ENCODE measurements at regions not wholly inside any gene's neighbourhood (a gene's known extent, or its start where the extent isn't known, plus 50 kb on each side); places are given as distances from the start of the nearest gene placed in this dataset.

- TF ChIP-seq CTCF (IDR thresholded peaks at IDR 0.05; ENCODE audit: insufficient read depth, low read depth, low read length) (no peak), EZH2 (IDR thresholded peaks at IDR 0.05; ENCODE audit: insufficient read depth, low read length) (no peak)
- no peaks in the 10 kb centered on the region for H3K9me3 Mint-ChIP-seq (ENCODE audit: unreplicated experiment)
- H3K4me1 Mint-ChIP-seq (ENCODE audit: low read depth, unreplicated experiment): peaks cover 15% of the 10 kb centered on the region
- no peak overlapping the region for H3K4me3 ChIP-seq (ENCODE audit: insufficient read depth, low read depth, low read length)
- no peaks in the 10 kb centered on the region for H3K36me3 ChIP-seq (ENCODE audit: insufficient read depth, low read length)
- H3K27me3 ChIP-seq (ENCODE audit: insufficient read depth, low read length): no peaks in the 10 kb centered on the region
- H3K79me2 ChIP-seq (ENCODE audit: insufficient read depth, low read length): no peaks in the 10 kb centered on the region
- H2AFZ ChIP-seq (ENCODE audit: low read depth, low read length): no peak overlapping the region
- no peaks in the 10 kb centered on the region for H3K36me3 Mint-ChIP-seq (ENCODE audit: low read depth, unreplicated experiment)
- no peaks in the 10 kb centered on the region for H4K20me1 ChIP-seq (ENCODE audit: insufficient read depth, low read length)
- no peak overlapping the region for H3K27ac Mint-ChIP-seq (ENCODE audit: unreplicated experiment)
- no peak for FAIRE-seq
- H3K27ac ChIP-seq (ENCODE audit: low read depth, low read length): no peak overlapping the region
- no peak overlapping the region for H3K9ac ChIP-seq (ENCODE audit: low read length)
- H3K27me3 Mint-ChIP-seq (ENCODE audit: low read depth, unreplicated experiment): no peaks in the 10 kb centered on the region
- H3K9me3 ChIP-seq (ENCODE audit: insufficient read depth, low read depth, low read length): no peaks in the 10 kb centered on the region
- H3K4me2 ChIP-seq (ENCODE audit: low read length): no peak overlapping the region
- no peaks in the 10 kb centered on the region for H3K4me1 ChIP-seq (ENCODE audit: insufficient read depth, low read length)
- no peak overlapping the region for H3K4me3 Mint-ChIP-seq (ENCODE audit: unreplicated experiment)
- DNase-seq (ENCODE audit: low read depth): no peak
These were observed 644.1 kb upstream of the TENM3 start for GRCh38 chr4:181599134-181599533.

GRCh38 chr4:181601103-181601502, 642.1 kb upstream of the TENM3 start:
- H3K27ac ChIP-seq (ENCODE audit: low read depth, low read length): no peak overlapping the region
- H3K27me3 ChIP-seq (ENCODE audit: insufficient read depth, low read length): no peaks in the 10 kb centered on the region
- peaks cover 15% of the 10 kb centered on the region for H3K4me1 Mint-ChIP-seq (ENCODE audit: low read depth, unreplicated experiment)
- no peak overlapping the region for H3K4me2 ChIP-seq (ENCODE audit: low read length)
- no peak overlapping the region for H3K9ac ChIP-seq (ENCODE audit: low read length)
- H3K9me3 ChIP-seq (ENCODE audit: insufficient read depth, low read depth, low read length): no peaks in the 10 kb centered on the region
- H3K4me1 ChIP-seq (ENCODE audit: insufficient read depth, low read length): no peaks in the 10 kb centered on the region
- TF ChIP-seq EZH2 (IDR thresholded peaks at IDR 0.05; ENCODE audit: insufficient read depth, low read length): no peak
- no peak overlapping the region for H3K4me3 Mint-ChIP-seq (ENCODE audit: unreplicated experiment)
- FAIRE-seq: no peak
- no peaks in the 10 kb centered on the region for H3K79me2 ChIP-seq (ENCODE audit: insufficient read depth, low read length)
- peak; percentile 46 for DNase-seq (ENCODE audit: low read depth)
- H3K9me3 Mint-ChIP-seq (ENCODE audit: unreplicated experiment): peaks cover 2% of the 10 kb centered on the region
- peak overlapping the region; percentile 83 for H3K27ac Mint-ChIP-seq (ENCODE audit: unreplicated experiment)
- H2AFZ ChIP-seq (ENCODE audit: low read depth, low read length): no peak overlapping the region
- H3K36me3 Mint-ChIP-seq (ENCODE audit: low read depth, unreplicated experiment): peaks cover under 1% of the 10 kb centered on the region
- no peaks in the 10 kb centered on the region for H4K20me1 ChIP-seq (ENCODE audit: insufficient read depth, low read length)
- H3K4me3 ChIP-seq (ENCODE audit: insufficient read depth, low read depth, low read length): no peak overlapping the region
- H3K27me3 Mint-ChIP-seq (ENCODE audit: low read depth, unreplicated experiment): no peaks in the 10 kb centered on the region
- H3K36me3 ChIP-seq (ENCODE audit: insufficient read depth, low read length): no peaks in the 10 kb centered on the region

DNA sequence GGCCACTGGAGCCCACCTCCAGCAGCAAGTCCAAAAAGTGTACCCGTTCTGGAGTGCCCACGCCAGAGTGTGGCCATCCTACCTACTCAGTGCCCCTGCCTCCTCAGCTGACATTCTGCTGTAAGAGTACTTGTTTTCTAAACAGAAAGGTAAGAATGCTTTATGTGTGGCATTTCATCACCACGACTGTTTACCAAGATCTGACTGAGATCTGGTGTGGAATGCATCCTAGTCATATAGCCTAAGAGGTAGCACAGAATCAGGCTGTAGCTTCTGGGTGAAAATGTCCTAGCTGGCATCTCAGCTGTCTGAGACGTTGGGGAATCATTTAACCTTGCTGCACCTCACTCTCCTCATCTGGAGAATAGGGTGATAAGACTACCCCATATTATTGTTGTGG, 638.7 kb upstream of the TENM3 start:
- Histone ChIP-seq H3K27ac (ENCODE audit: low read depth, low read length) (no peak overlapping the region), H3K27me3 (ENCODE audit: insufficient read depth, low read length) (no peaks in the 10 kb centered on the region), H3K4me1 (ENCODE audit: insufficient read depth, low read length) (no peaks in the 10 kb centered on the region), H3K4me2 (ENCODE audit: low read length) (no peak overlapping the region), H3K9ac (ENCODE audit: low read length) (no peak overlapping the region), H2AFZ (ENCODE audit: low read depth, low read length) (no peak overlapping the region), H3K4me3 (ENCODE audit: insufficient read depth, low read depth, low read length) (no peak overlapping the region), H3K36me3 (ENCODE audit: insufficient read depth, low read length) (no peaks in the 10 kb centered on the region), H3K9me3 (ENCODE audit: insufficient read depth, low read depth, low read length) (no peaks in the 10 kb centered on the region), H3K79me2 (ENCODE audit: insufficient read depth, low read length) (no peaks in the 10 kb centered on the region), H4K20me1 (ENCODE audit: insufficient read depth, low read length) (no peaks in the 10 kb centered on the region)
- TF ChIP-seq CTCF (IDR thresholded peaks at IDR 0.05; ENCODE audit: insufficient read depth, low read depth, low read length) (no peak), EZH2 (IDR thresholded peaks at IDR 0.05; ENCODE audit: insufficient read depth, low read length) (no peak)
- no peak overlapping the region for H3K27ac Mint-ChIP-seq (ENCODE audit: unreplicated experiment)
- peaks cover 1% of the 10 kb centered on the region for H3K36me3 Mint-ChIP-seq (ENCODE audit: low read depth, unreplicated experiment)
- DNase-seq (ENCODE audit: low read depth) (no peak), FAIRE-seq (no peak)
- H3K9me3 Mint-ChIP-seq (ENCODE audit: unreplicated experiment): peaks cover 4% of the 10 kb centered on the region
- peaks cover 11% of the 10 kb centered on the region for H3K4me1 Mint-ChIP-seq (ENCODE audit: low read depth, unreplicated experiment)
- H3K27me3 Mint-ChIP-seq (ENCODE audit: low read depth, unreplicated experiment): no peaks in the 10 kb centered on the region
- no peak overlapping the region for H3K4me3 Mint-ChIP-seq (ENCODE audit: unreplicated experiment)
